ENCODE measurements at regions not wholly inside any gene's neighbourhood (a gene's known extent, or its start where the extent isn't known, plus 50 kb on each side); places are given as distances from the start of the nearest gene placed in this dataset.
A peak's percentile ranks its signal among the peaks of the same experiment; 100 is the strongest.

DNA sequence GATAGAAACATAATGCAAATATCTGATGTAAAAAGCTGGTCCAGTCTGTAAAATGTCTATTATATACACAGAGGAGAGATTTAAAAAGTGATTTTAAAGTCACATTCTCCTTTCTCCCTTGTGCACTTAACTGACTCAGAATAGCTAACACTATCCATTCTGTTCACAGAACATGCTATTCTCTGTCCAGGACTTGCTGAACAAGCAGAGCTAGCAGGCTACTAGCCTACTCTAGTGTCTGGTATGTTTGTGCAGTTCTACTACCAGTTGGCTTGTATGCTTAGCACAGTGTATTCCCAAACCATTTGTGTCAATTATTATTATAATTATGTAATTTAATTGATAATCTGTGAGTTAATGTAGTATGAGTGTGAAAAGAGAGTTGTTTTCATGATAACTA, 161.7 kb upstream of the NUDT12 start:
- DNase-seq (ENCODE audit: low spot score) = no peak

GRCh38 chr5:103721183-103721582, 158.6 kb upstream of the NUDT12 start:
- no peak for DNase-seq (ENCODE audit: low spot score)

- DNase-seq (ENCODE audit: low spot score) = no peak
Measured at GRCh38 chr5:103718108-103718507, 155.5 kb upstream of the NUDT12 start.

DNA sequence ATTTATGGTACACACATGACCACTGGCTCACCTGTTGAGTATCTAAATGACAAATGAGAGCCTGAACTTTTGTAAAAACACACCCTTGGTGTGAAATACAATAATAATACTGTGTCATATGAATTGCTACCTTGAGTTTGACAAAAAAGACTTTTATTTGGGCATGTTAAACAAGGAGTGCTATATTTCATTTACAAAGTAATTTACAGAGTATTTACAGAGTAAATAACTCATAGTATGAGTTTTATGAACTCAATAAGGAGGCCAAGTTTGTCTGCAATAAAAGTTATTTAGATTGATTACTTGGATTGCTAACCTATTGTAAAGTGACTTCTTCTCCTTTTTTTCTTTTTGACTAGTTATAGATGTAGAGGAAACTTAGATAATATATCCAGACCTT, 146.0 kb upstream of the NUDT12 start:
- no peak for DNase-seq (ENCODE audit: low spot score)

DNA sequence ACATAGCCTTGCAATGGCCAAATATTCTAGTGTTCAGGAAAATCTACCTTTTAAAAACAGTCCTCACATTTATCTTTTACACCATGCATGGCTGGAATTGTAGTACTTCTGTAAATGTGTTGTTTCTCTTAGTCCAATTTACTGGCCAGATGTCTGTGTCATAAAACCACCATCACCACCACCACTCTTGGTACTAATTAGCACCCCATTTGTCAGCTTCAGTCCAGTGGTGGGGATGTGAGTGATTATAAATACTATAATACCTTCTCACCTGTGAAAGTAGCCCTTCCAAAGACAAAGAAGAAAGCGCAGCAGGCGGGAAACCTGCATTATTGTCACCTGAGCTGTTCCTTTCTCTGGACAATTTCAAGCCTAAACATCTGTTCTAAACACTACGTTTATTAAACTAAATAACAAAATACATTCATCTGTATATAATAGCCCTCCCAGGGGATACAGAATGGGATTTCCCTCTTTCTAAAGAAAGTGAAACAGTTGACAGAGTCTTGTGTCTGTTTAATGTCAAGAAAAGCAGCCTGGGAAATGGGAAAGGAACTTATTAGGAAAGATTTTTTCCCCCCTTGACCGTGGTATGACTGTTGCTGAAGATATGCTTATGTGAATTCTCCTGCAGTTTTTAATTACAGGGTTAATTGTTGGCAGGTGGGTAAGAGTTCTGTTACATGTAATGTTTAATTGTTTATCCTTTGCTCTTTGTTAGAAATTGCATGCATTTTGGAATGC, 144.5 kb upstream of the NUDT12 start:
- DNase-seq (ENCODE audit: low spot score) = no peak

DNA sequence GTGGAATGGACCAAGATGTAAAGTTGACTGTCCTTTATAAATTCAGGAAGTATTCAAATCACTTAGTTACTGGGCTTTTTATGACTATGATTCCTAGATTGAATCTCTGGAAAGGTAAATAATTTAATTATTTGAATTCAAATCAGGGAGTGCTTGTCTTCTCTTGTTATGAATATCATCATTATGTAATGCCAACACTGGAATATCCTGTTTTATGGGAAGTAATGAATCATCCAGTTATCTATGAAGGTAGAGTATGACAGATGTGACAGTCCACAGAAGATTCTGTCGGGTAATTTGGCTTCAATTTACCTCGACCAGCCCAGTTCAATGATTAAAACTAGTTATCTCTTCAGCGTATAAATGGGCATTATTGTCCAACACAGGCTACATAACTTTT, 141.0 kb upstream of the NUDT12 start:
- DNase-seq (ENCODE audit: low spot score) = no peak

DNA sequence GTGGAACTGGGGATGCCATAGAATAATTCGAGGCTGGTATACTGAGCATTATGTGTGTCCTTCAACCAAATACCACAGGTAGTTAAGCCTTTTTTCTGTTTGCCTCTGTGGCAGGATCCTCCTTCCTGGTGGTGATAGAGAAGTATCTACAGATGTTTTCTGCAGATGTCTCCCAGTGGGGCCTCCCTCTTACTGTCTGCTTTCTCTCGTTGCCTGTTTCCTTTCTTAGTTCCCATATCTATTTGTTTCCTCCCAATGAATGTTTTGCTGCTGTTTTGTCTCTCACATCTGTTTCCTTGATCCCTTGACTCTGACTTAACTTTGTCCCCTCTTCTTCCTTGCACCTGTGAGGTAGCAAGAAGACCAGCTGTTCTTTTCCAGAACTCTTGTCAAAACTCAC, 130.9 kb upstream of the NUDT12 start:
- DNase-seq (ENCODE audit: low spot score) = no peak

DNA sequence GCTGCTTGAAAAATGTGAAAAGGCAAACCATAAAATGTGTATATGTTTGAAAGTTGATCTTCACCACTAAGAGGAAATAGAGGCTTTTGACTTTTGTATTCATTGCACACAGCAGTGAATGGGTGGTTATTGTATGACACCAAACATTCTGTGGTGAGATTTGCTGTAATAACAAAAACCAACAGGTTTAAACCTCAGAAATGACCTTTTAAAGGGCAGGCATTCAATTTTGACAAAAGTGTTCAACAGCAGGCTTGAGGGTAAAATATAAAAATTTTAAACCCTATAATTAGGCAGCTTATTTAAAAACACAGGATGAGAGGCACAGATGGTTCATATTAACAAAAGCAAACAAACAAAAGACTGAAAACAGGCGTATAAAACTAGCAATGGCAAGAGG, 128.1 kb upstream of the NUDT12 start:
- no peak for DNase-seq (ENCODE audit: low spot score)

- no peak for DNase-seq (ENCODE audit: low spot score)
Measured at GRCh38 chr5:103679873-103680272, 117.3 kb upstream of the NUDT12 start.

GRCh38 chr5:103676198-103676597, 113.6 kb upstream of the NUDT12 start:
- DNase-seq (ENCODE audit: low spot score) = peak; percentile 24

GRCh38 chr5:103674739-103675138, 112.2 kb upstream of the NUDT12 start:
- DNase-seq (ENCODE audit: low spot score) = no peak

GRCh38 chr5:103674251-103674650, 111.7 kb upstream of the NUDT12 start:
- DNase-seq (ENCODE audit: low spot score) = no peak

- no peak for DNase-seq (ENCODE audit: low spot score)
Measured at GRCh38 chr5:103669615-103670014, 107.0 kb upstream of the NUDT12 start.

DNA sequence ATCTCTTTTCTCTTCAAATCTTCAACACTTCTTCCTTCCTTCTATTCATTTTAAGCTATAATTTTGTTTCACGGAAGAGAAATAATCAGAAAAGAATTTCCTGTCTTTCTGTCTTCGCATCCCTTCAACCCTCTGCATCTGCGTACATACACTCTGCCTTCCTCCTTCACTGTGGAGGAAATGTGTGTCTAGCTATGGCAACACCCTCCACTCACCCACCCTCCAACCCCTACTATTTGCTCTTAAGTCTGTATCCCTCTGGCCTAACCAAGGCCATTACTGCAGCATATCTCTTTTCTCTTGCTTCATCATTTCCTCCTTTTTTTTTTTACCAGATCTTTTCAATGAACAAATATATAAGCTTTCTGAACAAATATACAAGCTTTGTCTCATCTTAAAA, 105.7 kb upstream of the NUDT12 start:
- no peak for DNase-seq (ENCODE audit: low spot score)

DNA sequence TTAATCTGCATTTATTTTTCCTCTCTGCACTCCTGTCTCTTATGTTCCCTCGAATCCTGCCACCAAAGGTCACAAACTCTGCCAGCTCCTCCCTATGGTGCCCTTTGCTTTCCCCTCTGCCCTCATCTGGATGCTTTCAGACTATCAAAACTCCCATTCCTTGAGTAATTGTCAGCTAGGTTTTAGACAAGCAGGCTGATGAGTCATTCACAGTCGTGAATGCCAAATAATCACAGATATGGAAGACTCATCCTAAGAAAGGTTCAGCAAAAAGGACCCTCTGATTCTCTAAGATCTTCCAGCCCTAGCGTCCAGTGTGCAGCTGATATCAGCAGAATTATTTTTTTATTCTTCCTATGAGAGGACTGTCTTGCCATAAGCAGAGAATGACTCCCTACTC, 104.5 kb upstream of the NUDT12 start:
- peak; percentile 59 for DNase-seq (ENCODE audit: low spot score)

DNA sequence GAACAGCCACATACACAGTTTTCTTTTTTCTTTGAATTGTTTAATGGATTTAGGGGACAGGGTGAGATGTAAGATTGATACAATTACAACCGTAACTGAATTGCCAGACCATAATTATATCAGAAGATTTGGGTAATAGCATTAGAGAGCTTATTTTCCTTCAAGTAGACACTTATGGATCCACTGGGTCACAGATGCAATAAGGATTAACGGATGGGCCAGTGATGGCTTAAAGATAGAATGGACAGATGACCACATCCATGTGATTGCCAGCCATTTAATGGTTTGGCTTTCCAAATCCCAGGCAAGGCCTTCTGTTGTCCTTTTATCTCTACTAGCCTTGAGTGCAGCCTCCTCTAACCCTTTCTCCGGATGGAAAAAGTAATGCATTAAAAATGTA, 94.7 kb upstream of the NUDT12 start:
- DNase-seq (ENCODE audit: low spot score) = no peak

DNA sequence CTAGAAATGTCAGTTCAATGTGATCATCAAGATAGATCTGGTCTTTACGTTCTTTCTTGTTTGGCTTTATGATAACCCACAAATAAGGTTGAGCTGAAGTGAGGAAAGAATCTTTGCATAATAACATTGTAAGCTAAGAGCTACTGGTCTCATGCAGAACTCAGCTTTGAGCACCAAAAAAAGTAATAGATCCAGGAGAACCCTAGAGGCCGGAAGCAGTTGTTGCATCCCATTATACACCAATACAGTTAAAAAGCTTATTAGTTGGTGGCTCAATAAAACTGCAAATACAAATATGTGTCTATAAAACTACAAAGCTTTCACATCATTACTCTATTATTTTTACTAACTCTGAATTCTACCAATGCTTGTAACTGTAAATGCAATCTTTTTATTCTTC, 85.5 kb upstream of the NUDT12 start:
- DNase-seq (ENCODE audit: low spot score) = no peak

DNA sequence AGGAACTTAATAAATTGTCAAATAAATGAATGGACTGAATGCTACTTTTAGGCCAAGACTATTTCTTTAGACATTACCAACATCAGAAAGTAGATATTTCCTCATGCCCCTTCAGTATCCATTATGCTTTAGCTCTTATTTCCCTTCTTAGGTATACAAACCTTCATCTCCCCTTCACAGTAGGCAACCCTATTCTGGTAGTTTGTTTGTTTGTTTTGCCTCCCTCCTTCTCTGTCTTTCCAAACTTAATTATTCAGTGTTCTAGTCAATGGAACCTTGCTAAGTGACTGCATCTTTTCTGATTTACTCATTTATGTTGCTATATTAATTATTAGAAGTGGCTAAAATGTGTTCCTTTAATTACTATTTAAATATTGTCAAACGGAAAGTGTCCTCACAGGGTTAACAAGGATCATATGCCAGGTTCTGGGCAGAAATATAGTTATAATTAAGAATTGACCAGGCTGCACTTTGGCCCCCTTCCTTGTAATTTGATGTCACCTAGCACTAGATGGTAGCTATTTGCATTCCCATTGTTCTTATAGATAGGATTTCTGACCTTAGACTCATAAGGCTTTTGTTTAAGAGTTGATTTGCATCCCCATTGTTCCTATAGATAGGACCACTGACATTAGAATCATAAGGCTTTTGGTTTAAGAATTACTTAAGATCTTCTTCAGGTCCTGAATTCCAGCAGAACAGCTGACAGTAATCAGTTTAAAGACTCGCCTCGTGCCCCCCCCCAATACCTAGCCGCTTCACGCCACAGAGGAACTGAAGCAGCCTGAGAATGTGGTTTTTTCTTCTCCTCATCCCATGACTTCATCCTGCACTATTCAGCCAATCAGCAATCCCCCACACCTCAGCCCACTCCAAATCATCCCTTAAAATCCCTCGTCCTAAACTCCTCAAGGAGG, 84.4 kb upstream of the NUDT12 start:
- DNase-seq (ENCODE audit: low spot score) = no peak

DNA sequence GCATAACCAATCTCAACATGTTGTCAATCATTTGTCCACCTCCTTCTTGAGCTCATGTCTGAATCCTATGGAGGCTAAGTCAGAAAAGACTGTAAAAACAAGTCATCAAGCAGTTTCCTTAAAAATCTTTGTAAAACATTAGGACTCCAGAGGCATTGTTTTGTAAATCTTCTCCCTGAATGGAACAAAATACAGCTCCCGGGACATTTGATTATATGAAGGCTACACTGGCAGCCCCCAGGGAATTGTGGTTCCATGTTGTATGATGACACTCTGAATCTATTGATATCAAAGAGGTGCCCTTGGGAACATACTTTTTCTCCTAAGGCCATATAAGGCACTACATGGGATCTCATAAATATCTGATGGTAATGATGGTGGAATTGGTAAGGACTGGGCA, 83.2 kb upstream of the NUDT12 start:
- no peak for DNase-seq (ENCODE audit: low spot score)

- DNase-seq (ENCODE audit: low spot score) = no peak
Measured at GRCh38 chr5:103638979-103639378, 76.4 kb upstream of the NUDT12 start.

GRCh38 chr5:103624675-103625074, 62.1 kb upstream of the NUDT12 start:
- DNase-seq (ENCODE audit: low spot score) = no peak

GRCh38 chr5:103624035-103624480, 61.5 kb upstream of the NUDT12 start:
- DNase-seq (ENCODE audit: low spot score) = no peak

DNA sequence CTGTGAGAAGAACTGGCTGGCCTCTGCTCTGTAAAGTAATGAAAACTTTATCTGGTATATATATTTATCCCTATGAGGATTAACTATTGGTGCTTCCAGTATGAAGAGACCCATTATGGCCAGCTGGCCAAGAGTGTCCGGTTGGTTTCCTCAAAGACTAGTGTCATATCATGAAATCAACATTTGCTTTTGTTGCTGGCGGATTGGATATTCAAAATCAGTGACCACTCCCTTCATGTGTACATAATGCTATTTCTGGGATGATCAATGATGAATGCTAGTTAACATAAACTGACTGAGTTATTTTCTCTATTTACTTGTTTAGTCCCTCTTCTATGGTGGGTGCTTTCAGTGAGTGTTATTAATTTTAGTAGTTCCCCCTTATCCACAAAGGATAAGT, 60.8 kb upstream of the NUDT12 start:
- DNase-seq (ENCODE audit: low spot score) = no peak

Measured in kidney capillary endothelial cell (primary cell).